ENCODE measurements at regions not wholly inside any gene's neighbourhood (a gene's known extent, or its start where the extent isn't known, plus 50 kb on each side); places are given as distances from the start of the nearest gene placed in this dataset.
A peak's percentile ranks its signal among the peaks of the same experiment; 100 is the strongest.

- H3K27ac ChIP-seq = no peak overlapping the region
- peaks cover 67% of the 10 kb centered on the region for H3K27me3 ChIP-seq (ENCODE audit: insufficient read depth, low read depth, severe bottlenecking)
- H3K36me3 ChIP-seq = no peaks in the 10 kb centered on the region
- 0 out of 2 replicates have a peak, but pooled peaks have one; percentile 12 for TF ChIP-seq CTCF (IDR thresholded peaks at IDR 0.05; ENCODE audit: low read depth, low read length)
- DNase-seq = no peak
- H3K9me3 ChIP-seq (ENCODE audit: severe bottlenecking) = no peaks in the 10 kb centered on the region
- H3K4me3 ChIP-seq (ENCODE audit: low read depth, low read length) = no peak overlapping the region
Observed at GRCh38 chrX:19193565-19193964, 71.3 kb upstream of the ADGRG2 start.

GRCh38 chrX:19194285-19195242 is 72.3 kb upstream of the ADGRG2 start:
- no peak for DNase-seq
- H3K9me3 ChIP-seq (ENCODE audit: severe bottlenecking) = no peaks in the 10 kb centered on the region
- no peak for TF ChIP-seq CTCF (IDR thresholded peaks at IDR 0.05; ENCODE audit: low read depth, low read length)
- peaks cover 65% of the 10 kb centered on the region for H3K27me3 ChIP-seq (ENCODE audit: insufficient read depth, low read depth, severe bottlenecking)
- no peaks in the 10 kb centered on the region for H3K36me3 ChIP-seq
- no peak overlapping the region for H3K4me3 ChIP-seq (ENCODE audit: low read depth, low read length)
- no peak overlapping the region for H3K27ac ChIP-seq

- Histone ChIP-seq H3K27ac (no peak overlapping the region), H3K27me3 (ENCODE audit: insufficient read depth, low read depth, severe bottlenecking) (peaks cover 59% of the 10 kb centered on the region), H3K9me3 (ENCODE audit: severe bottlenecking) (no peaks in the 10 kb centered on the region), H3K4me3 (ENCODE audit: low read depth, low read length) (no peak overlapping the region), H3K36me3 (no peaks in the 10 kb centered on the region)
- no peak for TF ChIP-seq CTCF (IDR thresholded peaks at IDR 0.05; ENCODE audit: low read depth, low read length)
- no peak for DNase-seq
Observed at GRCh38 chrX:19195243-19195610, 73.0 kb upstream of the ADGRG2 start.

- Histone ChIP-seq H3K9me3 (ENCODE audit: severe bottlenecking) (no peaks in the 10 kb centered on the region), H3K36me3 (no peaks in the 10 kb centered on the region), H3K27me3 (ENCODE audit: insufficient read depth, low read depth, severe bottlenecking) (peaks cover 53% of the 10 kb centered on the region), H3K27ac (no peak overlapping the region), H3K4me3 (ENCODE audit: low read depth, low read length) (no peak overlapping the region)
- TF ChIP-seq CTCF (IDR thresholded peaks at IDR 0.05; ENCODE audit: low read depth, low read length) = no peak
- no peak for DNase-seq
Observed at GRCh38 chrX:19198473-19198872, 76.2 kb upstream of the ADGRG2 start.

GRCh38 chrX:19202171-19202570 is 79.9 kb upstream of the ADGRG2 start:
- no peaks in the 10 kb centered on the region for H3K9me3 ChIP-seq (ENCODE audit: severe bottlenecking)
- H3K27ac ChIP-seq = no peak overlapping the region
- DNase-seq = no peak
- TF ChIP-seq CTCF (IDR thresholded peaks at IDR 0.05; ENCODE audit: low read depth, low read length) = no peak
- peaks cover 44% of the 10 kb centered on the region for H3K27me3 ChIP-seq (ENCODE audit: insufficient read depth, low read depth, severe bottlenecking)
- no peaks in the 10 kb centered on the region for H3K36me3 ChIP-seq
- no peak overlapping the region for H3K4me3 ChIP-seq (ENCODE audit: low read depth, low read length)

All from WERI-Rb-1 (cell line).